NCI-H2171 (cell line): ENCODE measurements at regions not wholly inside any gene's neighbourhood (a gene's known extent, or its start where the extent isn't known, plus 50 kb on each side); places are given as distances from the start of the nearest gene placed in this dataset.

ENCODE experiments used
- DNase-seq: peaks from one replicate; lab custom pipeline; 2025; lab: John Stamatoyannopoulos, UW

DNA sequence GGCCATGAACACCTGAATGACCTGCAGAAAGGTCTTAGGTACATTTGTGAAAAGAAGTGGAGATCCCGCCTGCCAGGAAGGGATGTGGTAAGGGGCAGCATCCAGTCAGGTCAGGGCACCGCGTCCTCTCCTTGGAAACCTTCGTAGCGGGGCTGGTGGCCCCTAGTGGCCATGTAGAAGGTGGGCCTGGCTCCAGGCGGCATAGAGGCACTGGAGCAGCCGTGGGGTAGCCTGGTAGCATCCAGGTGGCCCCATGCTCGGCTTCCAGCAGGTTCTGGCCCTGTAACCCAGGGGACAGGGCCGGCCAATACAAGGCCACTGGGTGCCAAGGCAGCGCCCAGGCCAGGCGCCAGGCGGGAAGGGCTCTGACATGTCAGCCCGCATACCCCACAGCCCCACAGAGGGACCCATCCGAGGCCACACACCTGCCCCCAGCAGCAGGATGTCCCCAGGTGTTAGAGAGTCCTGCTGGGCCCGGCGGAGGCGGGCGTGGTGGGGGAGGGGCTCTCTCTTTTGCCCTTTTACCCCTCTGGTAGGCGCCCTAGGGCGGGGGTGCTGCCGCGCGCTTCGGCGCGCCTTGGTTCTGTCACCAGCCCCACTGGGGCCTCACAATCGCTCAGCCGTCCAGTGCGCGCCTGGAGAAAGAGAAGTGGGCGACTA lies 58.3 kb upstream of the SPATA31E1 start:
- DNase-seq: no peak

DNA sequence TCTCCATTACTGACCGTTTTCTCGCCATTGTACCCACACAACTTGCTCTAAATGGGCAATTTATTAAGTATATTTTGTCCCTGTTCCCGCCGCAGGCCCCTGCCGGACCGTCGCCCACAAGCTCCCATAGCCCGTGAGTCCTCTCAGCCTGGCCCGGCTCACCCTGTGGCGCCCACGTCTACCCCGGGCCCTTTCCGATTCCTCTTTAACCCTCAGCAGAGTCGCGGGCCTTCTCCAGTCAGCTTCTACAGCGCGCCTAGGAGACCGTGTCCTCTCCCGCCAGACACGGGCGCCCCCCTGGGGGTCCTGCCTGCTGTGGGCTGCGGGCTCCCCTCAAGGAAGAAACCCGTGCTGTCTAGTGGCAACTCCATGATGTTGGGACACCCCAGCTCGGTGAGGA lies 57.8 kb upstream of the SPATA31E1 start:
- no peak for DNase-seq

DNA sequence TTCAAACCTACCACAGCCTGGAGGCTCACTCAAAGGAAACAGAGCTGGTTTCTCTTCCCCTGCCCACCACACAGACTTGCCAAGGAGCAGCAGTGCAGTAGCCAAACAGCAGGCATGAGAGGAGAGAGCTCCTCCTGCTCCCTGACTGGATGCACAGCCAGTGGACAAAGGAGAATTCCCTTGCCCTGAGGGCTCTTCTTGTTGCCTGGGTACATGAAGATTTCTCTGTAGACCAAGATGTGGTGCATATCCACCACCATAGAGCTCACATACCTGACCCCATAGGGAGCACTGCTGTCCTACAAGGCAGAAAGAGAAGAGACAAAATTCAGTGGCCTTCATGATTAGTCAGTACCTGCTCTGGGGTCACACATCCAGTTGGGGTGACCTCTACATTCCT lies 56.3 kb upstream of the SPATA31E1 start:
- no peak for DNase-seq

DNA sequence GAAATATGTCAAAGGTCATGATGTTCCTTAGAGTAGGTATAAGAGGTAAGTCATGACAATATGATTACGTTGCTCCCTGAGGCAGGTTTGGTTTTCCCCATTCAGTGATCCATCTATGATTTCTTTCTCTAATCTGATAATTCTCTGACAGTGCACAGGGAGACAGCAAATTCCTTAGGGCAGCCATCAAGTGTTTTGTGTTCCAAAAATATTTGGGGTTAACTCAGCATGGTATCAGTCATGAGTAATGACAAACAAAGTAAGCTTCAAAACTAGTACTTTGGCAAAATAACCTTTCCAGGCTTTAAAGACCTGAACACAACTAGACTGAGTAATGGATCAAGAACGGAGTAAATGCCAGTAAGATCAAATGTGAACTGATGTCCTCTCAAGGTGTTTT lies 55.3 kb upstream of the SPATA31E1 start:
- DNase-seq: no peak

DNA sequence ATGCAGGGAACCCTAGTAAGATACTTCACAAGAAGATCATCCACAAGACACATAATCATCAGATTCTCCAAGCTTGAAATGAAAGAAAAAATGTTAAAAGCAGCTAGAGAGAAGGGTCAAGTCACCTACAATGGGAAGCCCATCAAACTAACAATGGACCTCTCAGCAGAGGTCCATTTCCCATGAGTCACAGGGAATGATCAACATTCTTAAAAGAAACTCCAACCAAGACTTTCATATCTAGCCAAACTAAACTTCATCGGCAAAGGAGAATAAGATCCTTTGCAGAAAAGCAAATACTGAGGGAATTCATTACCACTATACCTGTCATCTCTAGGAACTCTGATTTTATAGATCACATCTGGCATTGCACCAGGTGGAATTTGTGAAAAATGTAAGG lies 52.9 kb upstream of the SPATA31E1 start:
- no peak for DNase-seq

DNA sequence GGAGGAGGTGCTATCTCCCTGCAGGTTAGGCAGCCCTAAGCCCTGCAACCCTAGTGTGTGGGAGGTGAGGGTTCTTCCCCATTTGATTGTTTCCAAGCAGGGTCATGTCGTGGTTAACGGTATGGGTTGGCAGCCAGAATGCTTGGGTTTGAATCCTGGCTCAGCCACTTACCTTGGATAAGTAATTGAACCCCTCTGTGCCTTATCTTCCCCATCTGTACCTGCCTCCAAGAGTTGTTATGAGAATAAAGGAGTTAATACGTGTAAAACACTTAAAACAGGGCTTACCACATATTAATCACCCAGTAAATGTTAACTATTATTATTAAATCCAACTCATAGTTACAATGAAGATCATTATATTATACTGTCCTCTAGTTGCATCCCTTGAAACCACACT lies 52.2 kb upstream of the SPATA31E1 start:
- no peak for DNase-seq

DNA sequence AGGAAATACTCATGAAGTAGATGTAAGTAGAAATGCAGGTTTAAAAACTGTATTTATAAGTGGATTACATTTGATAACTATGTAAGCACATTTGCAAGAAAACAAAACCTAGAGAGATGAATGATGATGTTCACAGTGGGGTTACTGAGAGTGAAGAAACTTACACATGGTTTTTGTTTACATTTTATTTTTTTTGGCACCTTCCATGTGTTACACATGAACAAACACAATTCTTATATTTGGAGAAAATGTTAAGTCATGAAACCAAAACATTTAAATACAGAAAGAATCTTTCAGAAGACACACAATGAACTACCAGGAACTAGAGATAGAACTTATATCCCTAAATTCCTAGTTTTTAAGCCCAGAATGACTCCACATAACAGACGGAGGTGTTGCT lies 51.5 kb upstream of the SPATA31E1 start:
- DNase-seq: no peak
